Eye (tissue), 1 donor: ENCODE measurements at regions not wholly inside any gene's neighbourhood (a gene's known extent, or its start where the extent isn't known, plus 50 kb on each side); places are given as distances from the start of the nearest gene placed in this dataset.

Experiments
- DNase-seq: peaks from one replicate; pipeline ENCODE4 v3.0.0-alpha.2; 2015

DNA sequence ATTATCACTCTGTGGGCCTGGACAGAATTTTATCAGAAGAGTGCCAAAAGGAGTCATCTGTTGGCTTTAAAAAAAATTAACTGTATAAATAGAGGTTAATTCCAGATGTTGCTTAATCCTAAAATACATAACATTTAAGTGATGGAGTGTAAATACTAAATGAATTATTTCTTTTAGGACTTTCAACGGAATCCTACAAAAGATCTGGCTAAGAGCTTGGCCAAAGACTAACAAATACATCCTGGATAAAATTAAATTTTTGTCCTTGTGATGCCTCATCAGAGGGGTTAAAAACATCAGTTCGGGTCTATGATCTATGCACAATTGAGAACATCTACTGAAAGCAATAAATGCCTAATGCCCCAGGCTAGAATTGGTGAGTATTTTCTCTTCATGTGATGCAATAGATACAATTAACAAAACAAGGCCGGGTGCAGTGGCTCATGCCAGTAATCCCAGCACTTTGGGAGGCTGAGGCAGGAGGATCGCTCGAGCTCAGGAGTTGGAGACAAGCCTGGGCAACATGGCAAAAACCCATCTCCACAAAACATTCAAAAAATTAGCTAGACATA lies 49.8 kb upstream of the RAP1B start:
- no peak for DNase-seq
